ENCODE measurements at regions not wholly inside any gene's neighbourhood (a gene's known extent, or its start where the extent isn't known, plus 50 kb on each side); places are given as distances from the start of the nearest gene placed in this dataset.

DNA sequence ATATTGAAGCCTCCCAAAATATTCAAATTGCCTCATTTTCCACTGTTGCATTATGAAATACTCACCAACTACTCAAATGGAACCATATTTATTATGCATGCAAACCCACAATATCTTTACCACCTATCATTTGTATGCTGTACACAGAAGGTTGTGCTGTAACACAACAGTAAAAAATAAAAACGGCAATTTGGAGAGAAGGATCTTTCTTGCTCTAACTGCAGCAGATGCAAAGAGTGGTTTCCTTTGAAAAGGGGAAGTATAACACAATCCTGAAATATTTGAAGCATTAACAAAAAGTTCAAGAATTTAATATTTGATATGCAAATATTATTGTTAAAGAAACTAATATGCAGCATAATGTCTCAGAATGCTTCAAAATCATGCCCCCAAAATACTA, 244.5 kb upstream of the SUCLG2 start:
- TF ChIP-seq, protein P1, sequence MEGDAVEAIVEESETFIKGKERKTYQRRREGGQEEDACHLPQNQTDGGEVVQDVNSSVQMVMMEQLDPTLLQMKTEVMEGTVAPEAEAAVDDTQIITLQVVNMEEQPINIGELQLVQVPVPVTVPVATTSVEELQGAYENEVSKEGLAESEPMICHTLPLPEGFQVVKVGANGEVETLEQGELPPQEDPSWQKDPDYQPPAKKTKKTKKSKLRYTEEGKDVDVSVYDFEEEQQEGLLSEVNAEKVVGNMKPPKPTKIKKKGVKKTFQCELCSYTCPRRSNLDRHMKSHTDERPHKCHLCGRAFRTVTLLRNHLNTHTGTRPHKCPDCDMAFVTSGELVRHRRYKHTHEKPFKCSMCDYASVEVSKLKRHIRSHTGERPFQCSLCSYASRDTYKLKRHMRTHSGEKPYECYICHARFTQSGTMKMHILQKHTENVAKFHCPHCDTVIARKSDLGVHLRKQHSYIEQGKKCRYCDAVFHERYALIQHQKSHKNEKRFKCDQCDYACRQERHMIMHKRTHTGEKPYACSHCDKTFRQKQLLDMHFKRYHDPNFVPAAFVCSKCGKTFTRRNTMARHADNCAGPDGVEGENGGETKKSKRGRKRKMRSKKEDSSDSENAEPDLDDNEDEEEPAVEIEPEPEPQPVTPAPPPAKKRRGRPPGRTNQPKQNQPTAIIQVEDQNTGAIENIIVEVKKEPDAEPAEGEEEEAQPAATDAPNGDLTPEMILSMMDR (IDR thresholded peaks at IDR 0.05; ENCODE audit: control insufficient read depth, insufficient read depth, low read depth, low read length, missing control alignments) = no peak
- DNase-seq (ENCODE audit: low read depth) = no peak
- no peak overlapping the region for H3K4me3 ChIP-seq (ENCODE audit: control insufficient read depth, low read depth, low read length)

DNA sequence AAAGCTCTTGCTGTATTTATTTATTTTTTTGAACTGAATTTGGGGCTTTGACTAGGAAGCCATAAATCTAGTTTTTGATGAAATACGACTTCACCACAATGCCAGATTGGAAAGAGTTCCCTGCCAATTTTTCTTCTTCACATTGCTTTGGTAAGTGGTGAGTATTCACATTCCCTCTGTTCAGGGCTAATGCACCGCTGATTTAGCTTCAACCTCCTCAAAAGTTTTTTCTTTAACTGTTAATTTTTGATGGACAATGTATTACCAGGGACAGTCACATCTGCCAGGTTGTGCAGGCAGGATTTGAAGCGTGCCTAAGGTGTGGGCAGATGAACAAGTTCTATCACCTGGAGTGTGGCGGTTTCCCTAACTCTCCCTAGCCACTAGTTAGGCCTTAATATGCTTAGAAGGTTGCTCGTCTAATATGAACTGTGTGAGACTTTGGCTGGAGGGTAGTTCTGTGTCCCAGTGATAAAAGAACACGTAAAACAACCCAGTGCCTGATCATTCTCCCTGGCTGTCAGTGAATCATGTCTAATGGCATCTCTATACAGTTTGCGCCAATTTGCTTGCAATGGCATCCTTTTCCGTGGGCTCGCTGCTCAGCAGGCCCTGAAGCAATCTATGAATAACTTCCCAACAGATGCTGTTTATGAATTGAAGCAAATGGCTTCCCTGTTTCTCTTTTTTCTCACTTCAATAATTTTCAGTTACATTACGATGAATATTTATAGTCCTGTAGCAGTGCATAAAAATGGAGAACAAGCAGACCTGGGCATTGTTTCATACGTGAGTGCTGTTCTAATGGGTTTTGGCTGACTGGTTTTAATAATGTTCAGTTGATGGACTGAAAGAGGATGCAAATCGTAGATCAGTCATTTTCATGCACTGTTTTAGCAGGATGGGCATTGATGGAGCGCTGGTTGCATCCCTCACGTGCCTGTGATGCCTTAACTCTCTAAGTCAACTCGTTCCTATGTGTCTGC, 243.2 kb upstream of the SUCLG2 start:
- TF ChIP-seq, protein P1 (IDR thresholded peaks at IDR 0.05; ENCODE audit: control insufficient read depth, insufficient read depth, low read depth, low read length, missing control alignments) = no peak
- H3K4me3 ChIP-seq (ENCODE audit: control insufficient read depth, low read depth, low read length) = no peak overlapping the region
- no peak for DNase-seq (ENCODE audit: low read depth)

DNA sequence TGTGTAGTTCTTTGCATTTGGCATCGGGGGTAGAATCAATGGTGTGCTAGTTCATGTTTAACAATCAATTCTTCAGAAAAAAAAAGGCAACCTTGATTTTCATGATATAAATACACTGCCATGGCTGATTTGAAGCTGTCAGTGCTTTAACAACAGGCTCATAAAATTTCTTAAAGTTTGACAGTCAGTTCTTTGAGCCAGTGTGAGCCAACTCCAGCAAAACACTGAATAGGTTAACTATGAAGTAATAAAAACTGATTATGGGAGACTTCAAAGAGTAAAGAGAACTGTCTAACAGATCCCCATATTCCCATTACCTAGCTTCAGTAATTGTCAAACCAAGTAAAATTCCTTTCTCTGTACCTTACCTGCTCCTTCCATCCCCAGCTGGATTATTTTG, 241.7 kb upstream of the SUCLG2 start:
- no peak for DNase-seq (ENCODE audit: low read depth)
- TF ChIP-seq, protein P1 (IDR thresholded peaks at IDR 0.05; ENCODE audit: control insufficient read depth, insufficient read depth, low read depth, low read length, missing control alignments) = no peak
- H3K4me3 ChIP-seq (ENCODE audit: control insufficient read depth, low read depth, low read length) = no peak overlapping the region

DNA sequence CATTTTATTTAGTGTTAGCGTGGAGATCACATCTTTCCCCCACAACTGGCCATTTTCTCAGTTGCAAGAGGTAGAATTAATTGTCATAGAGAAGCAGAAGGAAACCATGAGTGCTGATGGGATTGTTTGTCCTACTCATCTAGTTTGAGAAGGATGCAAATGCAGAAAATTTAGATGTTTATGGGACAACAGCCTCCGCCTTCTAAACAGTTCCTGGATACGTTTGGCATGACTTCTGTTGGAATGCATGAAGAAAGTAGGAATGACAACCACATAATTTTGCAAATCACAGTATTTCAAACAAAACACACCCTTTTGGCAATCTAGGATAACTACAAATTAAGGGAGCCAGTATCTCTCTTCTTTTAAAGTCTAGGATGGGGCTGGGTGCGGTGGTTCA, 240.1 kb upstream of the SUCLG2 start:
- no peak overlapping the region for H3K4me3 ChIP-seq (ENCODE audit: control insufficient read depth, low read depth, low read length)
- DNase-seq (ENCODE audit: low read depth) = no peak
- TF ChIP-seq, protein P1 (IDR thresholded peaks at IDR 0.05; ENCODE audit: control insufficient read depth, insufficient read depth, low read depth, low read length, missing control alignments) = no peak

DNA sequence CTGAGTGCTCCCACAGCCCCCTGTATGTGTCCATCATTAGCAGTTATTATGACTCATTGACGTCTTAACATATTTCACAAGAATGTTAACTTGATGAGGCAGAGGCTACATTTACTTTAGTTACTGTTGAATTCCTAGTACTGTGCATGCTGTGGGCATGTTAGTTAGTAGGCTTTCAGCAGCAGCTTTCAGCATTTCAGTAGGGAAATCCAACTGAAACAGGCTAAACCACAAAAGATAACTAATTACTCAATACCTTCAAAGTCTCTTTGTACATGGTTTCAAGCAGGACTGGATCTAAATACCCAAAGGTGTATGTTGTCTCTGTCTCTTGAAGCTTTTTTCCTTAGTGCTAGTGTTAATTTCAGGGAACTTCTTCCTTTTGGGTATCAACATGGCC, 229.9 kb upstream of the SUCLG2 start:
- no peak for DNase-seq (ENCODE audit: low read depth)
- no peak overlapping the region for H3K4me3 ChIP-seq (ENCODE audit: control insufficient read depth, low read depth, low read length)
- TF ChIP-seq, protein P1 (IDR thresholded peaks at IDR 0.05; ENCODE audit: control insufficient read depth, insufficient read depth, low read depth, low read length, missing control alignments) = no peak

DNA sequence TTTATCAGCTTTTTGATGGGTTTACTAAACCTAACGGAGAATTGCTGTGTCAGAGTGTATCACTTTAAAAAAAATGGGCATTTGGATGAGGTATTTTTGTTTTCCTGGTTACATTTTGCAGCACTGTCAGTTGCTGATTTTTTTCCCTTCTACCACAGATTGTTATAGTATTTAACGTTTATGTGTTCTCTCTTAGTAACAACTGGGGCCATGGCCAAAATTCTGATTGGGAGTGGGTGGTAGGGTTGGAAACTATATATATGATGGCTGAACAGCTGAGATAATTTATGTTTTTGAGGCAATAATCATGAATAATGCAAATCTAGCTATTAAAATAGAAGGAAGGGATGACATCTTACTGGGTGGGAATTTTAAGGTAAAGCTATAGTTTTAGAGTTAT, 229.4 kb upstream of the SUCLG2 start:
- DNase-seq (ENCODE audit: low read depth) = no peak
- TF ChIP-seq, protein P1 (IDR thresholded peaks at IDR 0.05; ENCODE audit: control insufficient read depth, insufficient read depth, low read depth, low read length, missing control alignments) = no peak
- no peak overlapping the region for H3K4me3 ChIP-seq (ENCODE audit: control insufficient read depth, low read depth, low read length)

All from AG09309 (cell line).